GM18870 (cell line): ENCODE measurements at regions not wholly inside any gene's neighbourhood (a gene's known extent, or its start where the extent isn't known, plus 50 kb on each side); places are given as distances from the start of the nearest gene placed in this dataset.

ENCODE experiments used
- ATAC-seq: cut with Tn5 transposase; IDR thresholded peaks from one replicate; pipeline ENCODE4 v1.9.1; 2021; ENCODE audit warnings: moderate library complexity; ENCODE audit not compliant: unreplicated experiment

- no peak for ATAC-seq
Measured at GRCh38 chr1:244106837-244107493, 55.9 kb downstream of the ZBTB18 start.

GRCh38 chr1:244111027-244111426 lies 59.9 kb downstream of the ZBTB18 start:
- no peak for ATAC-seq

- ATAC-seq = no peak
Measured at GRCh38 chr1:244112041-244112440, 61.0 kb downstream of the ZBTB18 start.

GRCh38 chr1:244112636-244113035 lies 61.6 kb downstream of the ZBTB18 start:
- no peak for ATAC-seq

- ATAC-seq = no peak
Measured at GRCh38 chr1:244113532-244114320, 62.6 kb downstream of the ZBTB18 start.

- no peak for ATAC-seq
Measured at GRCh38 chr1:244114892-244115291, 63.8 kb downstream of the ZBTB18 start.

- ATAC-seq = no peak
Measured at GRCh38 chr1:244116946-244117345, 65.9 kb downstream of the ZBTB18 start.

- no peak for ATAC-seq
Measured at GRCh38 chr1:244118109-244118761, 67.2 kb downstream of the ZBTB18 start.

GRCh38 chr1:244128591-244129383 lies 77.7 kb downstream of the ZBTB18 start:
- no peak for ATAC-seq

GRCh38 chr1:244137276-244137675 lies 86.2 kb downstream of the ZBTB18 start:
- no peak for ATAC-seq

GRCh38 chr1:244137725-244138124 lies 86.6 kb downstream of the ZBTB18 start:
- ATAC-seq = no peak

- no peak for ATAC-seq
Measured at GRCh38 chr1:244138399-244138798, 87.3 kb downstream of the ZBTB18 start.

- no peak for ATAC-seq
Measured at GRCh38 chr1:244139655-244140054, 88.6 kb downstream of the ZBTB18 start.

GRCh38 chr1:244140420-244140819 lies 89.3 kb downstream of the ZBTB18 start:
- no peak for ATAC-seq

- ATAC-seq = no peak
Measured at GRCh38 chr1:244144053-244144452, 93.0 kb downstream of the ZBTB18 start.

- no peak for ATAC-seq
Measured at GRCh38 chr1:244150071-244150470, 99.0 kb downstream of the ZBTB18 start.

GRCh38 chr1:244150665-244151064 lies 99.6 kb downstream of the ZBTB18 start:
- peak; percentile 55 for ATAC-seq

GRCh38 chr1:244151537-244151936 lies 100.5 kb downstream of the ZBTB18 start:
- ATAC-seq = no peak

- no peak for ATAC-seq
Measured at GRCh38 chr1:244154508-244154871, 103.4 kb downstream of the ZBTB18 start.

GRCh38 chr1:244154872-244155531 lies 103.9 kb downstream of the ZBTB18 start:
- no peak for ATAC-seq

- no peak for ATAC-seq
Measured at GRCh38 chr1:244155661-244156060, 104.6 kb downstream of the ZBTB18 start.
